HEK293 (cell line): ENCODE measurements at regions not wholly inside any gene's neighbourhood (a gene's known extent, or its start where the extent isn't known, plus 50 kb on each side); places are given as distances from the start of the nearest gene placed in this dataset.

Experiments used
- CTCF ChIP-seq: fragments of 450-650 bp; formaldehyde crosslinking; IDR thresholded peaks from 2 replicates; pipeline ENCODE4 v1.5.1; 2016; ENCODE audit warnings: missing biosample characterization, missing genetic modification characterization
- ELK4 ChIP-seq: IDR thresholded peaks from 2 replicates; pipeline ENCODE4 v1.6.1; 2011; ENCODE audit warnings: mild to moderate bottlenecking, low read depth, low read length, borderline replicate concordance
- TRIM28 ChIP-seq: IDR thresholded peaks from 2 replicates; pipeline ENCODE4 v1.6.1; 2011; ENCODE audit warnings: low read length, control low read depth, borderline replicate concordance
- ZBTB20 ChIP-seq: fragments of 450-650 bp; formaldehyde crosslinking; IDR thresholded peaks from 2 replicates; pipeline ENCODE4 v1.5.1; 2016; ENCODE audit warnings: missing biosample characterization, missing genetic modification characterization
- ZNF121 ChIP-seq: fragments of 450-650 bp; formaldehyde crosslinking; IDR thresholded peaks from 2 replicates; pipeline ENCODE4 v1.5.1; 2016; ENCODE audit warnings: missing biosample characterization, missing genetic modification characterization
- ZNF133 ChIP-seq: fragments of 450-650 bp; formaldehyde crosslinking; IDR thresholded peaks from 2 replicates; pipeline ENCODE4 v1.5.1; 2016; ENCODE audit warnings: missing biosample characterization, missing genetic modification characterization
- ZNF184 ChIP-seq: fragments of 450-650 bp; IDR thresholded peaks from 2 replicates; pipeline ENCODE4 v1.5.1; 2018; ENCODE audit warnings: missing biosample characterization, mild to moderate bottlenecking, missing genetic modification characterization
- ZNF274 ChIP-seq, 2 experiments: fragments of 200-500 bp in 1 of 2; fragments of 450-650 bp in 1 of 2; sonication (Bioruptor generic) in 1 of 2; formaldehyde crosslinking in 1 of 2; IDR thresholded peaks; 2 replicates each; pipeline versions ENCODE4 v1.5.1 to v1.6.1; 2014 to 2016; ENCODE audit warnings: borderline replicate concordance in 1 of 2, inconsistent platforms in 1 of 2, low read length in 1 of 2, missing biosample characterization in 1 of 2, missing genetic modification characterization in 1 of 2
- ZNF510 ChIP-seq: fragments of 450-650 bp; formaldehyde crosslinking; IDR thresholded peaks from 2 replicates; pipeline ENCODE4 v1.5.1; 2018; ENCODE audit warnings: mild to moderate bottlenecking, missing genetic modification characterization, missing biosample characterization; ENCODE audit not compliant: insufficient replicate concordance
- ZNF600 ChIP-seq: fragments of 450-650 bp; formaldehyde crosslinking; IDR thresholded peaks from 2 replicates; pipeline ENCODE4 v1.5.1; 2016; ENCODE audit warnings: missing biosample characterization, missing genetic modification characterization
- ZNF843 ChIP-seq: fragments of 450-650 bp; formaldehyde crosslinking; IDR thresholded peaks from 2 replicates; pipeline ENCODE4 v1.5.1; 2016; ENCODE audit warnings: missing biosample characterization, missing genetic modification characterization
- TF ChIP-seq, protein P1 (sequence below): fragments of 450-650 bp; formaldehyde crosslinking; IDR thresholded peaks from 2 replicates; pipeline ENCODE4 v1.5.1; 2016; ENCODE audit warnings: missing biosample characterization, missing genetic modification characterization
- TF ChIP-seq, protein P2 (sequence below): fragments of 450-650 bp; formaldehyde crosslinking; IDR thresholded peaks from 2 replicates; pipeline ENCODE4 v1.5.1; 2016; ENCODE audit warnings: missing biosample characterization, missing genetic modification characterization, borderline replicate concordance

GRCh38 chr3:80750637-80751036 lies 982.8 kb upstream of the ROBO1 start:
- TF ChIP-seq, protein P1, sequence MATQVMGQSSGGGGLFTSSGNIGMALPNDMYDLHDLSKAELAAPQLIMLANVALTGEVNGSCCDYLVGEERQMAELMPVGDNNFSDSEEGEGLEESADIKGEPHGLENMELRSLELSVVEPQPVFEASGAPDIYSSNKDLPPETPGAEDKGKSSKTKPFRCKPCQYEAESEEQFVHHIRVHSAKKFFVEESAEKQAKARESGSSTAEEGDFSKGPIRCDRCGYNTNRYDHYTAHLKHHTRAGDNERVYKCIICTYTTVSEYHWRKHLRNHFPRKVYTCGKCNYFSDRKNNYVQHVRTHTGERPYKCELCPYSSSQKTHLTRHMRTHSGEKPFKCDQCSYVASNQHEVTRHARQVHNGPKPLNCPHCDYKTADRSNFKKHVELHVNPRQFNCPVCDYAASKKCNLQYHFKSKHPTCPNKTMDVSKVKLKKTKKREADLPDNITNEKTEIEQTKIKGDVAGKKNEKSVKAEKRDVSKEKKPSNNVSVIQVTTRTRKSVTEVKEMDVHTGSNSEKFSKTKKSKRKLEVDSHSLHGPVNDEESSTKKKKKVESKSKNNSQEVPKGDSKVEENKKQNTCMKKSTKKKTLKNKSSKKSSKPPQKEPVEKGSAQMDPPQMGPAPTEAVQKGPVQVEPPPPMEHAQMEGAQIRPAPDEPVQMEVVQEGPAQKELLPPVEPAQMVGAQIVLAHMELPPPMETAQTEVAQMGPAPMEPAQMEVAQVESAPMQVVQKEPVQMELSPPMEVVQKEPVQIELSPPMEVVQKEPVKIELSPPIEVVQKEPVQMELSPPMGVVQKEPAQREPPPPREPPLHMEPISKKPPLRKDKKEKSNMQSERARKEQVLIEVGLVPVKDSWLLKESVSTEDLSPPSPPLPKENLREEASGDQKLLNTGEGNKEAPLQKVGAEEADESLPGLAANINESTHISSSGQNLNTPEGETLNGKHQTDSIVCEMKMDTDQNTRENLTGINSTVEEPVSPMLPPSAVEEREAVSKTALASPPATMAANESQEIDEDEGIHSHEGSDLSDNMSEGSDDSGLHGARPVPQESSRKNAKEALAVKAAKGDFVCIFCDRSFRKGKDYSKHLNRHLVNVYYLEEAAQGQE (tag by site-specific recombination): no peak
- TF ChIP-seq ZNF843 (tag by site-specific recombination) (no peak), TRIM28 (no peak), ELK4 (no peak), ZNF133 (tag by site-specific recombination) (no peak), CTCF (tag by site-specific recombination) (no peak), ZNF121 (no peak), ZNF184 (tag by site-specific recombination) (no peak), ZBTB20 (tag by site-specific recombination) (no peak), ZNF600 (no peak), ZNF510 (tag by site-specific recombination) (no peak), ZNF274 (IDR thresholded peaks at IDR 0.05; ENCODE audit: low read length) (no peak), ZNF274 (tag by site-specific recombination; IDR thresholded peaks at IDR 0.05; ENCODE audit: borderline replicate concordance) (no peak)
- TF ChIP-seq, protein P2, sequence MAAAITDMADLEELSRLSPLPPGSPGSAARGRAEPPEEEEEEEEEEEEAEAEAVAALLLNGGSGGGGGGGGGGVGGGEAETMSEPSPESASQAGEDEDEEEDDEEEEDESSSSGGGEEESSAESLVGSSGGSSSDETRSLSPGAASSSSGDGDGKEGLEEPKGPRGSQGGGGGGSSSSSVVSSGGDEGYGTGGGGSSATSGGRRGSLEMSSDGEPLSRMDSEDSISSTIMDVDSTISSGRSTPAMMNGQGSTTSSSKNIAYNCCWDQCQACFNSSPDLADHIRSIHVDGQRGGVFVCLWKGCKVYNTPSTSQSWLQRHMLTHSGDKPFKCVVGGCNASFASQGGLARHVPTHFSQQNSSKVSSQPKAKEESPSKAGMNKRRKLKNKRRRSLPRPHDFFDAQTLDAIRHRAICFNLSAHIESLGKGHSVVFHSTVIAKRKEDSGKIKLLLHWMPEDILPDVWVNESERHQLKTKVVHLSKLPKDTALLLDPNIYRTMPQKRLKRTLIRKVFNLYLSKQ (tag by site-specific recombination): no peak
